ENCODE measurements at regions not wholly inside any gene's neighbourhood (a gene's known extent, or its start where the extent isn't known, plus 50 kb on each side); places are given as distances from the start of the nearest gene placed in this dataset.
"Not testable (repeated sequence)": the region's sequence is repeated elsewhere in the genome, so short reads cannot be mapped to it uniquely, and the experiment has no call there.

DNA sequence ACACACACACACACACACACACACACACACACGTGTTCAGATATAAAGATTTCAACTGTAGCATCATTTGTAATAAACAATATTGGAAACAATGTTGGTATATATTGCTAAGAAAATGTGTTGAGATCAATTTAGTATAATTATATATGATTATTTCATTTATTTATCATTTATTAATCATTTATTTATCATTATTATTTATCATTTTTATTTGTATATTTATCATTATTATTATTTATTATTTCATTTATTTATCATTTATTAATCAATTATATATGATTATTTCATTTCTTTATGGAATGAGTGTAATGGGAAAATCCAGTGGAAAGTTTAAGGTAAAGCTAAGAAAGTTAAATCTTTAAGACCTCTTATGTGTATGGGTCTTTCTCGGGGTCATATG is 1223.4 kb upstream of the PCDH10 start:
- not testable (repeated sequence) for TF ChIP-seq TAF1, POLR2A, POLR2AphosphoS5, SPI1, POU2F2 (IDR thresholded peaks at IDR 0.05; ENCODE audit: low read depth, low read length)

Data from GM12891 (cell line).